Endothelial cell of umbilical vein (primary cell): ENCODE measurements at regions not wholly inside any gene's neighbourhood (a gene's known extent, or its start where the extent isn't known, plus 50 kb on each side); places are given as distances from the start of the nearest gene placed in this dataset.

Source experiments
- BruUV-seq: library from RNA; stranded (reverse); fragments of 400-500 nt; replicated peaks from 2 replicates; lab custom pipeline; 2021; lab: Mats Ljungman, UMichigan
- CTCF ChIA-PET: fragments of 300-600, 350-600 bp; sonication (Branson Sonifier 250); formaldehyde crosslinking; loops from one replicate; lab custom pipeline; 2021; ENCODE audit warnings: antibody characterized with exemption, inconsistent platforms; lab: Charles Lee
- POLR2A ChIA-PET: fragments of 300-600, 350-600 bp; sonication (Branson Sonifier 250); formaldehyde crosslinking; loops from one replicate; lab custom pipeline; 2021; ENCODE audit warnings: antibody characterized with exemption, inconsistent platforms; lab: Charles Lee
- DNase-seq: peaks from one replicate; pipeline ENCODE4 v3.0.0-alpha.2; 2011; ENCODE audit warnings: low read depth, low spot score
- FAIRE-seq: peaks from 2 replicates; lab custom pipeline; 2011; peaks lifted over from hg19 to GRCh38; lab: Jason Lieb, UNC
- H2AFZ ChIP-seq: 2 replicates; pipeline ENCODE4 v1.6.0; 2012; ENCODE audit warnings: low read depth, low read length, control low read depth, inconsistent platforms
- H3K27ac ChIP-seq: 2 replicates; pipeline ENCODE4 v1.5.1; 2011; ENCODE audit warnings: low read depth, mild to moderate bottlenecking, control low read depth, low read length, moderate library complexity; ENCODE audit not compliant: insufficient read depth
- H3K27me3 ChIP-seq, 2 experiments: 2 replicates each; pipeline versions ENCODE4 v1.6.0 to v1.6.1; 2011; ENCODE audit warnings: low read length in 2 of 2, mixed read lengths in 1 of 2; ENCODE audit not compliant: control insufficient read depth in 2 of 2, insufficient read depth in 2 of 2
- H3K36me3 ChIP-seq, 2 experiments: 2 replicates in 1 of 2; 3 replicates in 1 of 2; pipeline ENCODE4 v1.5.1; 2011; ENCODE audit warnings: low read length in 2 of 2, mild to moderate bottlenecking in 1 of 2, moderate library complexity in 1 of 2; ENCODE audit not compliant: control insufficient read depth in 2 of 2, insufficient read depth in 2 of 2; ENCODE audit errors: extremely low read depth in 1 of 2
- H3K4me1 ChIP-seq: 3 replicates; pipeline ENCODE4 v1.5.1; 2011; ENCODE audit warnings: mild to moderate bottlenecking, low read length; ENCODE audit not compliant: control insufficient read depth, insufficient read depth; ENCODE audit errors: extremely low read depth
- H3K4me2 ChIP-seq: 2 replicates; pipeline ENCODE4 v1.6.1; 2011; ENCODE audit warnings: low read length, control low read depth, mixed read lengths; ENCODE audit not compliant: insufficient read depth
- H3K4me3 ChIP-seq, 3 experiments: fragments of 200-600 bp in 1 of 3; sonication (generic), shearing (Covaris generic) in 1 of 3; replicated peaks in 1 of 3; 2 replicates each; pipeline ENCODE4 v1.5.1; 2011 to 2016; ENCODE audit warnings: control low read depth in 3 of 3, low read length in 3 of 3, mild to moderate bottlenecking in 2 of 3, inconsistent platforms in 1 of 3, low read depth in 1 of 3, moderate library complexity in 1 of 3; ENCODE audit not compliant: insufficient read depth in 1 of 3
- H3K79me2 ChIP-seq: 2 replicates; pipeline ENCODE4 v1.6.0; 2012; ENCODE audit warnings: low read length, inconsistent platforms; ENCODE audit not compliant: control insufficient read depth, insufficient read depth
- H3K9ac ChIP-seq: replicated peaks from 2 replicates; pipeline ENCODE3; 2011; ENCODE audit warnings: low read length, control low read depth; ENCODE audit not compliant: insufficient read depth; ENCODE audit errors: extremely low read depth
- H3K9me1 ChIP-seq: replicated peaks from 3 replicates; pipeline ENCODE4 v1.6.0; 2011; ENCODE audit warnings: mild to moderate bottlenecking, low read length; ENCODE audit not compliant: control insufficient read depth, insufficient read depth; ENCODE audit errors: extremely low read depth
- H3K9me3 ChIP-seq: replicated peaks from 2 replicates; pipeline ENCODE4 v1.5.1; 2012; ENCODE audit warnings: low read length, inconsistent platforms; ENCODE audit not compliant: control insufficient read depth, insufficient read depth
- H4K20me1 ChIP-seq: replicated peaks from 2 replicates; pipeline ENCODE3; 2011; ENCODE audit warnings: mild to moderate bottlenecking, low read length; ENCODE audit not compliant: control insufficient read depth, insufficient read depth; ENCODE audit errors: extremely low read depth
- EZH2 ChIP-seq: IDR thresholded peaks from 2 replicates; pipeline ENCODE4 v1.6.1; 2012; ENCODE audit warnings: borderline replicate concordance, low read depth, mild to moderate bottlenecking, moderate library complexity, low read length, inconsistent platforms; ENCODE audit not compliant: severe bottlenecking
- FOS ChIP-seq: IDR thresholded peaks from 2 replicates; pipeline ENCODE4 v1.6.1; 2011; ENCODE audit warnings: mild to moderate bottlenecking, low read length, moderate library complexity, borderline replicate concordance; ENCODE audit not compliant: insufficient read depth
- GATA2 ChIP-seq: IDR thresholded peaks from 2 replicates; pipeline ENCODE4 v1.7.0; 2011; ENCODE audit warnings: low read depth, mild to moderate bottlenecking, moderate library complexity, mixed read lengths, low read length; ENCODE audit not compliant: insufficient read length, insufficient read depth
- JUN ChIP-seq: IDR thresholded peaks from 2 replicates; pipeline ENCODE4 v1.6.1; 2011; ENCODE audit warnings: borderline replicate concordance, low read depth; ENCODE audit not compliant: insufficient read length, insufficient read depth
- dilution Hi-C: fragments of 300-500 bp; cut with MboI; formaldehyde crosslinking; loops from one replicate; pipeline ENCODE4 v1.15.0; 2019; ENCODE audit warnings: low sequenced_read_pairs; ENCODE audit not compliant: extremely low pct_ligation_motif_present
- intact Hi-C: fragments of 100-400 bp; cut with micrococcal nuclease; formaldehyde crosslinking; loops from one replicate; pipeline ENCODE4 v1.10.0; 2022
- TF ChIP-seq, protein P1 (sequence below), 2 donors: IDR thresholded peaks; 1 replicate in 1 of 2; 2 replicates in 1 of 2; pipeline ENCODE4 v1.5.1; 2011; ENCODE audit warnings: low read length in 2 of 2, mild to moderate bottlenecking in 2 of 2, moderate library complexity in 2 of 2, control low read depth in 1 of 2, inconsistent platforms in 1 of 2, low read depth in 1 of 2; ENCODE audit not compliant: insufficient read depth in 1 of 2; ENCODE audit errors: extremely low read depth in 1 of 2

DNA sequence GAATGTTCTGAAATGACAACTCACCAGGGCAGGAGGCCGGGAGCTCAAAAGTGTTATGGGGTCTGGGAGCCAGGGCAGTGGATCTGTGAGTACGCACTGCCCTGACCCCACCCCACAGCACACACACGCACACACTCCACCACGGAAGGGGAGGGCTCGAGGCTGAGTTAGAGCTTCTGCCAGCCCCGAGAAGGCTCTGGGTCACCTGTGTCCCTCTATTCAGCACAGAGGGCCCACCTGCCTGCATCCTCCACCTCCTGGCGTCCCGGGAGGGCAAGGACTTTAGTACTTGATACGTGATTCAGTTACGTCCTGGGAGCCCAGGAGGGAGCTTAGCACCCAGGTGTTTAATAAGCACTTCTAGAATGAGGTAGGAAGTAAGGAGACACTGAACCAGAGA, 190.0 kb upstream of the GPR12 start:
- intact Hi-C loops (no loop called here), dilution Hi-C loops (no loop called here)
- Histone ChIP-seq H2AFZ (no peak overlapping the region), H3K4me1 (no peaks in the 10 kb centered on the region), H3K4me2 (no peak overlapping the region), H3K36me3 (no peaks in the 10 kb centered on the region), H3K9me1 (no peaks in the 10 kb centered on the region), H3K27me3 (peaks cover 5 to 8% of the 10 kb centered on the region in 2 experiments), H3K9me3 (no peaks in the 10 kb centered on the region), H4K20me1 (no peaks in the 10 kb centered on the region), H3K9ac (no peak overlapping the region), H3K4me3 (no peak overlapping the region), H3K27ac (no peak overlapping the region), H3K79me2 (no peaks in the 10 kb centered on the region)
- TF ChIP-seq GATA2, result no peak
- no peak for TF ChIP-seq EZH2
- TF ChIP-seq, protein P1, sequence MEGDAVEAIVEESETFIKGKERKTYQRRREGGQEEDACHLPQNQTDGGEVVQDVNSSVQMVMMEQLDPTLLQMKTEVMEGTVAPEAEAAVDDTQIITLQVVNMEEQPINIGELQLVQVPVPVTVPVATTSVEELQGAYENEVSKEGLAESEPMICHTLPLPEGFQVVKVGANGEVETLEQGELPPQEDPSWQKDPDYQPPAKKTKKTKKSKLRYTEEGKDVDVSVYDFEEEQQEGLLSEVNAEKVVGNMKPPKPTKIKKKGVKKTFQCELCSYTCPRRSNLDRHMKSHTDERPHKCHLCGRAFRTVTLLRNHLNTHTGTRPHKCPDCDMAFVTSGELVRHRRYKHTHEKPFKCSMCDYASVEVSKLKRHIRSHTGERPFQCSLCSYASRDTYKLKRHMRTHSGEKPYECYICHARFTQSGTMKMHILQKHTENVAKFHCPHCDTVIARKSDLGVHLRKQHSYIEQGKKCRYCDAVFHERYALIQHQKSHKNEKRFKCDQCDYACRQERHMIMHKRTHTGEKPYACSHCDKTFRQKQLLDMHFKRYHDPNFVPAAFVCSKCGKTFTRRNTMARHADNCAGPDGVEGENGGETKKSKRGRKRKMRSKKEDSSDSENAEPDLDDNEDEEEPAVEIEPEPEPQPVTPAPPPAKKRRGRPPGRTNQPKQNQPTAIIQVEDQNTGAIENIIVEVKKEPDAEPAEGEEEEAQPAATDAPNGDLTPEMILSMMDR (IDR thresholded peaks at IDR 0.05; ENCODE audit: extremely low read depth in 1 of 2, insufficient read depth in 1 of 2, low read depth in 1 of 2, low read length in 2 of 2), result no peak
- TF ChIP-seq FOS, result no peak
- no peak for TF ChIP-seq JUN
- ChIA-PET POLR2A (no interaction called here), CTCF (interaction anchor here (1.1 to 1.6 kb wide), 3 partner anchors 20 to 408 kb away, joined by 3 to 6 read pairs (median 3); no protein-coding TSS in a partner anchor)
- BruUV-seq, result no TSS peak
- DNase-seq (no peak), FAIRE-seq (no peak)
